Mucosa of gallbladder (tissue), 1 donor: ENCODE measurements at regions not wholly inside any gene's neighbourhood (a gene's known extent, or its start where the extent isn't known, plus 50 kb on each side); places are given as distances from the start of the nearest gene placed in this dataset.

Experiments used
- DNase-seq: peaks from one replicate; pipeline ENCODE4 v3.0.0-alpha.2; 2020; ENCODE audit warnings: low spot score
- donor health status: DM: no; HTN: no; CAD: no.

GRCh38 chr3:23052208-23052607, 150.9 kb upstream of the UBE2E2 start:
- no peak for DNase-seq

- no peak for DNase-seq
Measured at GRCh38 chr3:23052620-23053019, 150.5 kb upstream of the UBE2E2 start.

GRCh38 chr3:23055733-23056376, 147.3 kb upstream of the UBE2E2 start:
- no peak for DNase-seq

- no peak for DNase-seq
Measured at GRCh38 chr3:23062582-23062981, 140.5 kb upstream of the UBE2E2 start.

- no peak for DNase-seq
Measured at GRCh38 chr3:23062982-23063381, 140.1 kb upstream of the UBE2E2 start.

- DNase-seq, result no peak
Measured at GRCh38 chr3:23067116-23067515, 136.0 kb upstream of the UBE2E2 start.

GRCh38 chr3:23068016-23068728, 135.0 kb upstream of the UBE2E2 start:
- no peak for DNase-seq

GRCh38 chr3:23071296-23071695, 131.8 kb upstream of the UBE2E2 start:
- DNase-seq, result no peak

GRCh38 chr3:23071758-23072157, 131.4 kb upstream of the UBE2E2 start:
- DNase-seq, result peak; percentile 37

- no peak for DNase-seq
Measured at GRCh38 chr3:23072693-23073092, 130.4 kb upstream of the UBE2E2 start.

- DNase-seq, result no peak
Measured at GRCh38 chr3:23073724-23074305, 129.3 kb upstream of the UBE2E2 start.

- DNase-seq, result no peak
Measured at GRCh38 chr3:23075496-23075895, 127.6 kb upstream of the UBE2E2 start.

- DNase-seq, result no peak
Measured at GRCh38 chr3:23076437-23076836, 126.7 kb upstream of the UBE2E2 start.

GRCh38 chr3:23077126-23077525, 126.0 kb upstream of the UBE2E2 start:
- no peak for DNase-seq

- DNase-seq, result no peak
Measured at GRCh38 chr3:23078735-23079134, 124.4 kb upstream of the UBE2E2 start.

- no peak for DNase-seq
Measured at GRCh38 chr3:23079976-23080375, 123.2 kb upstream of the UBE2E2 start.

GRCh38 chr3:23083701-23084100, 119.4 kb upstream of the UBE2E2 start:
- DNase-seq, result no peak

GRCh38 chr3:23084367-23084766, 118.8 kb upstream of the UBE2E2 start:
- no peak for DNase-seq

- DNase-seq, result no peak
Measured at GRCh38 chr3:23085261-23085660, 117.9 kb upstream of the UBE2E2 start.

GRCh38 chr3:23086331-23086730, 116.8 kb upstream of the UBE2E2 start:
- DNase-seq, result no peak

- DNase-seq, result no peak
Measured at GRCh38 chr3:23086831-23087230, 116.3 kb upstream of the UBE2E2 start.

- no peak for DNase-seq
Measured at GRCh38 chr3:23094412-23094811, 108.7 kb upstream of the UBE2E2 start.

- no peak for DNase-seq
Measured at GRCh38 chr3:23094890-23095462, 108.2 kb upstream of the UBE2E2 start.
